ENCODE measurements at regions not wholly inside any gene's neighbourhood (a gene's known extent, or its start where the extent isn't known, plus 50 kb on each side); places are given as distances from the start of the nearest gene placed in this dataset.

Small RNA genes lying in the stretch of these regions (small RNA-seq; reads per million reads assigned to genes)
- 0 reads per million in 6 experiments for gene OR8S21P

All from A549 (cell line).